ENCODE measurements at regions not wholly inside any gene's neighbourhood (a gene's known extent, or its start where the extent isn't known, plus 50 kb on each side); places are given as distances from the start of the nearest gene placed in this dataset.

DNA sequence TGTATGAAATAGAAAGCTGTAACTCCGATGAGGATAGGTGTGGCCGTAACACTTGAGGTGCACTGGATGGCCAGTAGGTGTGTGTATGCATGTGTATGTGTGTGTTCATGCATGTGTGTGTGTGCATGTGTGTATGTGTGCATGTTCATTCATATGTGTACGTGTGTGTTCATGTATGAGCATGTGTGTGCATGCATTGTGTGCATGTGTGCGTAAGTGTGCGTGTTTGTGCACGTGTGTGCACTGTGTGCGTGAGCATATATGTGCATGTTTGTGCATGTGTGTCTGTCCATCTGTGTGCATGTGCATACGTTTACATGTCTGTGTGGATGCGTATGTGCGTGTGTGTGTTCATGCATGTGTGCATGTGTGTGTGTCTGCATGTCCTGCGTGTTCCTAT, 145.5 kb downstream of the C16orf95 start:
- no peak for DNase-seq

DNA sequence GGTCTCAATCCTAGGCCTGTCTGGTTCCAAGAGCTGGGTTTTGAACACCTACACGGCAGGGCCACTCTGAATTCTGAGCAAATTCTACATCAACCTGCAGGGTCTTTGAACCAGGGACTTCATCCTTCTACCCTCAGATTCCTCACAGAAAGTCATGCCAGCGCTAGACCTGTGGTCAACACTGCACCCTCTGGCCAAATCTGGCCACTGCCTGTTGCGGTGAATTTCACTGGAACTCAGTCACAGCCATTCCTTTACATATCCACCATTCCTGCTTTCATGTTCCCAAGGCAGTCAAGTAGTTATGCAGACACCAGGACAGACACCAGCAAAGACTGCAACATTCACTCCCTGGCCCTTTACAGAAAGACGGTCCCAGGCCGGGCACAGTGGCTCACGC, 144.6 kb downstream of the C16orf95 start:
- DNase-seq, result no peak

DNA sequence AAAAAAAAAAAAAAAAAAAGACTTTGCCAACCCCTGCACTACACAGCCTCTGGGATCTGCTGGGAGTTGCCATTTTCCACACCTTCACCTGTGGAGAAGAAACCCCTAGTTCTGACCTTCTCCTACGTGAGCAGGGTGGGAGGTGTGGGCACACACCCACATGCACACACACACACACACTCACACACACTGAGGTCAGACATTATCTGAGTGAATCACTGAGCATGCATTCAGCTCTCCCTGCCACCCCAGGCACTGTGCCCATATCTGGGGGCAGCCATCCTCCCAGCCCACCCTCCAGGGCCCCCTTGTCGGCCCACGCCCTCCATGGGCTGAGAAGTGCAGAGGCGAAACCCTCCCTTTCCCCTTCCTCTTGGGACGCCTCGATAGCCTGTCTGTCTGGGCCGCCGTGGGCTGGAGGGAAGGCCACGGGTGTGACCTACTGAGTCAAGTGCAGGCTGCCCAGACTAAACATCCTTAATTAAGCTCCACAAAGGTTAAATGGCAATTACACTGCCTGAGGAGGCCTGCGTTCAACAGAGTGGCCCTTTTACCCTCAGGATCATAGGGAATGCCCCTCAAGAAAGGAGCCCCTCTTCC, 143.8 kb downstream of the C16orf95 start:
- DNase-seq, result no peak

DNA sequence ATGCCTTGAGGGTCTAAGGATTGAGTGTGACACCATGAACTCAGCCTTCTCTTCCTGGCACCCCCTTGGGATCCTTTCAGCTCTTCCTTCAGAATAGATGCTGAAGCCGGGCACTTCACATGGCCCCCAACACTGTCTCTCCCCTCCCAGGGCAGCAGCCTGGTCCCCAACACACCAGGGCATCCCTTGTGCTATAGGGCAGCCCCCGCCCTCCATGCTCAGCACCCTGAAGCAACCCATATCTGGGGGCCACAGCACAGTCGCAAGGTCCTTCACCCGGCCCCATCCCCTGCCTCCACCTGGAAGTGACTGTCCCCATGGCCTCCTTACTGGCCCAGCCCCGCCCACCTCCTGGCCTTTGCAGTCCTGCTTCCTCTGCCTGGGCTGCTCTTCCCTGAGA, 143.1 kb downstream of the C16orf95 start:
- DNase-seq, result no peak

DNA sequence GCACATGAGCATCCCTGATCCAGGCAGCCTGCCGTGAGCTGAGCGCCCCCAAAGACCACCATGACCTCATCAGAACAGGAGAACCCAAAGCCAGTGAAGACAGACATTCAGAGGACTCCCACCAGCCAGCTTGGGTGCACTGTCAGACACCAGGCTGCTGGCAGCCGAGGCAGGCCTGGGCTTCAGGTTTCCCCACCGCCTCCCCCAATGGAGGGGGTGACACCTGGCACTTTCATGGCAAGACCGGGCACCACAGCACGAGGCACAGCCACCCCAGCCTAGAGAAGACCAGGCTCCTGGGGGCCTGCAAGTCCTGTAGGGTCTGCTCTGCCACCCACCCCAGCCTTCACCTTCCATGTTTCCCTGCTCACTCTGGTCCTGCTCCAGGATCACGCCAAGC, 140.5 kb downstream of the C16orf95 start:
- DNase-seq, result no peak

DNA sequence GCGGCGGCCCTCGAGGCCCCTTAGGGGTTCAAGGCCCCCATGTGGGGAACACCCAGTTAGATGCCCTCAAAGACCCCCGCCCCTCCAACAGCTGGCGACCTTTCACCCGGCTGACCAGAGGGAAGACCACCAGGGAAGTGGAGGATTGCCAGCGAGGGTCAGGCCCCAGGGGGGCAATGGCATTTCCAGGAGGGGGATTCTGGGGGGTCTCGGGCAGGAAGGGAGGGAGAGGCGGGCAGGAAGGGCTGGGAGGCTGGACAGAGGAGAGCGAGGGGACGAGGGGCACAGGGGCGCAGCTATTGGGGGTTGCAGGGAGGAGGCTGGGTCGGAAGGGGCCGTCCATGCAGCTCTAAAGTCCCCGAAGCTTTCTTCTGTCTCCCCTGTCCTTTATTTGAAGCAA, 139.5 kb downstream of the C16orf95 start:
- DNase-seq, result no peak

DNA sequence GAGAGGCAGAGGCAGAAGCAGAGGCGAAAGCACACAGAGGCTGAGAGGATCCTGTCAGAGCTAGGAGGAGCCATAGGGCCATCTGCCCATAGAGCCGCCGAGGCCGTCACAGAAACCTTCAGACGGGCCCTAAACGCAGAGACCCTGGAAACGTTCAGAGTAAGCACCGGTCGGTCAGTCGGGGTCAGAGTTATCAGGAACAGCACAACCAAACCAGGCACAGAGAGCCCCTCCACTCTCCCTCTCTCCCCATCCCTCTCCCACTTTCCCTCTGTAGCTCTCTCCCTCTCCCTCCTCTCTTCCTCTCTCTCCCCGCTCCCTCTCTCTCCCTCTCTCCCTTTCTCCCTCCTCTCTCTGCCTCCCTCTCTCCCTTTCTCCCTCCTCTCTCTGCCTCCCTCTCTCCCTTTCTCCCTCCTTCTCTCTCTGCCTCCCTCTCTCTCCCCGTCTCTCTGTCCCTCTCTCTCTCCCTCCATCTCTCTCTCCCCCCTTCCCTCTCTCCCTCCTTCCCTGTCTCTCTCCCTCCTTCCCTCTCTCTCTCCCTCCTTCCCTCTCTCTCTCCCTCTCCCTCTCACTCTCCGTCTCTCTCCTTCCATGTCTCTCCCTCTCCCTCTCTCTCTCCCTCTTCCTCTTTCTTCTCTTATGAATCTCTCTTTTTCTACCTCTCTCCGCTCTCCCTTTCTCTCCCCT, 138.9 kb downstream of the C16orf95 start:
- DNase-seq, result no peak

DNA sequence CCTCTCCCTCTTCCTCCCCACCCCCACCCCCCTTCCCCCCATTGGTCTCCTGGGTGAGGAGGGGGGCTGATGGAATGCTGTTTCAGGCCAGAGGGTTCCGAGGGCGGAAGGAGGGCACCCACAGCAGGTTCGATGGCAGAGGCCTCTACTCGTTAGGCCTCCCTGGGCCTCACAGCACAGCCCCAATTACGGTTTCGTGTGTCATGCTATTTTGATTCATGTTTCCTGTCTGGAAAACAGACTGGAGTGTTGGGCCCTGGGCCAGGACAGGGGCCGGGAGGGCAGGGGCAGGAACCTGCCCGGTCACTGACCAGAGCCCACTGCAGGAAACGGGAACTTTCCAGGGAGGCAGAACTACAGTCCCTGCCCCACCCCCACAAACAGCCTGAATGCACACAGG, 138.2 kb downstream of the C16orf95 start:
- DNase-seq, result no peak

DNA sequence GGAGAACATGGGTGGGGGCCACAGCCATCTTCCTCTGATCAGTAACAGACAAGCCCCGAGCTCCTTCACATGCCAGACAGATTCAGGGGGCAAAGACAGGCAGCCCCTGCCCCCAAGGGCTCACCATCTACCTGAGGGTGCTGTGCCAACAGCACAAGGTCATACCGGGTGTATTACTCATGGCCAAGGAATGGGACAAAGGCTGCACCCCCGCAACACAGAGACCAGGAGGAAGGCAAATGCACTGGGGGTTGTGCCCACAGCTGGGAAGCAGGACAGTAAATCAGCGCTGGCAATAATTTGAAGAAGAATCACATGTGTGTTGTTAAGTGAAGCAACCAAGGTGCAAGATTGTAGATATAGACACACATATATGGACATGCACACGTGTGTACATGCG, 137.1 kb downstream of the C16orf95 start:
- DNase-seq, result no peak

DNA sequence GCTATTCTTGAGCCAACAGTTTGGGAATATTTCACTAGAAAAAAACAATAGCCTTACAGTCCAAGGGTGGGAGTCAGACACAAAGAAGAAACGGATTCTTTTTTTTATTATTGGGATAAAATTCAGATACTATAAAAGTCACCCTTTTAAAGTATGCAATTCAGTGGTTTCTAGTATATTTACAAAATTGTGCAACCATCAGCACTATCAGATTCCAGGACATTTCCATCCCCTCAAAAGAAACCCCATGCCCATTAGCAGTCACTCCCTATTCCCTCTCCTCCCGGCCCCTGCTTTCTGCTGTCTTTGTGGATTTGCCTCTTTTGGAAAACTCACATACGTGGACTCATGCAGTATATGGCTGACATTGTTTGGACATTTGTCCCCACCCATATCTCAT, 134.4 kb downstream of the C16orf95 start:
- DNase-seq, result no peak

DNA sequence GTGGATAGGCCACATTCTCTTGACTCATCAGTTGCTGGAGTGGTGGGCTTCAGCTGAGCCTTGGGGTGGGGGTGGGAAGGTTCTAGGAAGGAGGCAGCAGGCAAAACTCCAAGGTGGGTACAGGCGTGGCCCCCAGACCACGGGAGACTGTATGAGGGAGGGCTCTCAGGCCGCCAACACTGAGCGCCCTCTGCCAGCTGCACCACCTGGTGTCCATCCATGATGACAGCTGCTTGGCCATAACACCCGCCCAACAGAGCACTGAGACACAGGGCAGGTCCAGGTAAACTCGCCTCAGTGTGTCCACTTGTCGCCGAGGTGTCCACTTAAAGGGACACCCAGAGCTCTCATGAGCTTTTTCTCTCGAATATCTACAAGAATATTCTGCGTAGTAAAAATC, 133.5 kb downstream of the C16orf95 start:
- DNase-seq, result no peak

DNA sequence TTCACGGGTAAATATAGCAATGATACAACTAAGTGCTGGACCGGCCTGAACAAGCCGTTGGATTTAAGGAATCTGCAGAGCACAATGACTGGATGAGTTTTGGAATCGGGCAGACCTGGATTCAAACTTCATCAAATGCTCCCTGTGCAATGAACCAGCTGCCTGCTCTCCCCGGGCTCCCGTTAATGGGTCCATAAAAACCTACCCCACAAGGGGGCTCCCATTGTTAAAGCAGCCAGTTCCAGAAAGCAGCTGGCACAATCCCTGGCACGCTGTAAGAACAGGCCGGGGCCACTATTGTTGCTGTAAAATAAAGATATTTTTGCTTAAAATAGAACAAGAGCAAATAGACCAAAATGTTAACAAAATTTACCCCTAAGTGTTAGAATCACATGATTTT, 131.9 kb downstream of the C16orf95 start:
- no peak for DNase-seq

DNA sequence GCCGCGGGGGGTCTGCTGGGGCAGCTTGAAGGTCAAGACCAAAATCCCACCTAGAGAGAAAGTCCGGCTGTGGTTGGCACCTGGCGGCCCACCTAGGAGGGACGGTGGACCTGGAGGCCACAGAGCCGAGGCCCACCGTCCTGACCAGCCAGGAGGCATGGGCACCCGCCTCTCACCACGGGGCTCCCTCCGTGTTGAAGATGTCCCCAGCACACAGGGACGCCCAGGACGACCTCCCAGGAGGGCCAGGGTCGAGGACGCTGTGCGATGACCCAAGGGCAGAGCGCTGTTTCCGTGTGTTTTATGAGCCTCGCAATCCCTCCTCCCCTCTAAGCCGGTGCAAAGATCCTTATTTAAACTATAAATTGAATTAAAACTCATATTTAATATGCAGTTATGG, 131.2 kb downstream of the C16orf95 start:
- no peak for DNase-seq

DNA sequence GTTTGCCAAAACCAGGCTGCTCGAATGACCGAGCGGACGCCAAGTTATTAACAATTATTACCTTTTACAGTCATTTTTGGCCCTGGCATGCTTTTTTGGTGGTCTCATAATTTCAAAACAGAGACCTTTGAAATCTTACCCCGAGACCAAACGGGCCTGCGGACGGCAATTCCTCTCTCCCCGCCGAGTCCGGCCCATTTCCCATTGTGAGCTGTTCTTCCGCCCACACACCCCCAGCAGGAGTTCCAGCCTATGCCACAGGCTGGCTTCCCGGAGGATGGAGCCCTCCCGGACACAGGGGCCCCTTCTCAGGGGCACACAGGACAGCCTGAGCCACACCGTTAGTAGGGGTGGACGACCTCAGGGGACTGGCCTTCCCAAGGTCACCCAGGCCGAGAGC, 130.7 kb downstream of the C16orf95 start:
- no peak for DNase-seq

DNA sequence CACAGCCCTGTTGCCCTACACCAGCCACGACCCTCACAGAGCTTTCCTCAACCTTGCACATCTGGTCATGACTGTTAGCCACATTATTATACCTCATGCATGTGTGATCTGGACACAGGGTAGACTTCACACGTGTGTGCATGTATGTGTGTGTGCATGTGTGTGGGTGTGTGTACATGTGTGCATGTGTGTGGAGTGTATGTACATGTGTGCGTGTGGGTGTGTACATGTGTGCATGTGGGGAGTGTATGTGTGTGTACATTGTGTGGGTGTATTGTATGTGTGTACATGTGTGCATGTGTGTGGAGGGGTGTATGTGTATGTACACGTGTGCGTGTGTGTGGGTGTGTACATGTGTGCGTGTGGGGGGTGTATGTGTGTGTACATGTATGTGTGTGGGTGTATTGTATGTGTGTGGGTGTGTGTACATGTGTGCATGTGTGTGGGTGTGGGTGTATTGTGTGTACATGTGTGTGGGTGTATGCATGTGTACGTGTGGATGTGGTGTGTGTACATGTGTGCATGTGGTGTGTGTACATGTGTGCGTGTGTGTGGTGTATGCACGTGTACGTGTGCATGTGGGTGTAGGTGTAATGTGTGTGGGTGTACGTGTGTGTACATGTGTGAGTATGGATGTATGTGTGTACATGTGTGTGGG, 130.2 kb downstream of the C16orf95 start:
- no peak for DNase-seq

DNA sequence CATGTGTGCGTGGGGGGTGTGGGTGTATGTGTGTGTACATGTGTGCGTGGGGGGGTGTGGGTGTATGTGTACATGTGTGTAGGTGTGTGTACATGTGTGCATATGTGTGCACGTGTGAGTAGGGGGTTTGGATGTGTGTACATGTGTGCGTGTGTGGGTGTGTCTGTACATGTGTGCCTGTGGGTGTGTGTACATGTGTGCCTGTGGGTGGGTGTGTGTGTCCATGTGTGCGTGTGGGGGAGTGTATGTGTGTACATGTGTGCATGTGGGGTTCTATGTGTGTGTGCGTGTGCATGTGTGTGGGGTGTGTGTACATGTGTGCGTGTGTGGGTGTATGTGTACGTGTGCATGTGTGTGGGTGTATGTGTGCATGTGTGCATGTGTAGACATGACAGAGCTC, 129.1 kb downstream of the C16orf95 start:
- no peak for DNase-seq

DNA sequence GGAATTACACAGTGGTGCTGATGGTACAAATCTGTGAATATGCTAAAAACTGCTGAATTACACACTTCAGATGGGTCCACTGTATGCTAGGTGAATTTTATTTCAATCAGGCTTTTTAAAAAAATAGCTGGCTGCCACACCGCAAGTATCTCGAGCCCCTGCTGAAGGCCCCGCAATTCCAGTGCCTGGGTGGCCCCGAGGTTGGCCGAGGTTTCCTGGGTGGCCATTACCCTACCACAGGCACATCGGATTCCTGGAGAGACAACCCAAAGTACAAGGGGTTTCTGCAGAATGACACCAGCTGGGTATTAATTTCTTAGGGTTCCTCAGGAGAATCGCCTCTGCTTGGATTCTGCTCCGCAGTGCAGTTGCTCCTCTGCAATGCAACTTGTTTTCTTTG, 127.8 kb downstream of the C16orf95 start:
- no peak for DNase-seq

DNA sequence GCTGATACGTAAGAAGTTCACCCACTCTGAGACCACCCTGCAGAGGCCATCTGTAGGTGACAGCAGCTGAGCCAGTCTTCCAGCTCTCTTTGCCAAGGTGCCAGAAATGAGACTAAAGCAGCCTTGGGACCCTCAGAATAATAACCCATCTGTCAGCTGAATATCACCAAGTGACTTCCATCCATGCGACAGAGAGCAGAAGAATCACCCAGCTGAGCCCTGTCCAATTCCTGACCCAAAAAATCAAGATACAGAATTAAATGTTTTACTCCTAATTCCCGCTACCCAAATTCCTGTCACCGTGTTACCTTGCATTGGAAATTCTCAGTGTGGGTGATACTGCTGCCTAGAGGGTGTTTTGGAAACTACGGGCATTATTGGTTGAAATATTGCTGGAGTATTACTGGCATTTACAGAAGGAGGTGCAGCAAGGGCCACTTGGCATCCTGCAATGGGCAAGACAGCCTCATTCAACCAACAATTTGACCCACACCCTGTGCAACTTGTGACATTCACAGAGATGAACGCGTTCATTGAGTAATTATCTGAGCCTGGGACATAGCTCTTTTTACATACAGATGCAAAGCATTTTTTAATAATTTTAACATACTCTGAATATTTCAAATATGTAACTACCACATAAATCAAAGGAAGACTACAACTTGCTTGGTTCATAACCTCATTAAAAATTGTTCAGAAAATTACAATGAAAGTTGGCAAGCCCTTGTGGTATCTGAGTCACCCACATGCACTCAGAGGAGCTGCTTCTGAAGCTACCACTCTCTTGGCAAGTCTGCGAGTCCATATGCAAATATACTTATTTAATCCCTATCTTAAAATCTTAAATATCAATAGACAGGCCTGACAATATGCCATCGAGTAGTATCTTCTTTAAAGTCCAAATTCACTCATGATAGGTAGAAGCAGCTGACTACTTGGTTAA, 126.6 kb downstream of the C16orf95 start:
- DNase-seq, result no peak

DNA sequence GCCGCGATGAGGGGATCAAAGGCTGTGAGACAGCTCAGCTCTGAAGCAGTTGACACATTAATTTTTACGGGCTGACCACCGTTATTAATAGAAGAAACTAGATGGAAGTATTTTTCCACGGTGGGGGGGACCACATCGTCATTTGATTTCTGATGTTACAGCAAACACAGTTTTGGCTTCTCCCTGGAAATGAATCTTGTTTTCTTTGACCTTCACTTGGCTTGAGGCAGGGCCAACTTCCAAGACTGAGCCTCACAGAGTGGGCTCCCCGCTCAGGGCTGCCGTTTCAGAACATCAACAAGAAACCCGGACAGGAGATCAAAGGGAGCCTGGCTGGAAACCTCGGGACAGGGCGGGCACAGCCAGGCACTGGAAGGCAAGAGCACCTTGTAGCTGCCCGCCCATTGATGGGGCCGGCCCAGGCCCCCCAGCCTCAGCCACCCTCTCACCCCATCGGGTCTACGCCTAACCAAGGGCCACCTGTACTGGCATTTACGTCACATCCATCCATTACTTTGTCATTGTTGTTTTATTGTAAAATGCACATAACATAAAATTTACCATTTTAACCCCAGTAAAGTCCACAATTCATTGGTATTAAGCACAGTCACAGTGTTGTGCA, 124.6 kb downstream of the C16orf95 start:
- DNase-seq, result no peak

DNA sequence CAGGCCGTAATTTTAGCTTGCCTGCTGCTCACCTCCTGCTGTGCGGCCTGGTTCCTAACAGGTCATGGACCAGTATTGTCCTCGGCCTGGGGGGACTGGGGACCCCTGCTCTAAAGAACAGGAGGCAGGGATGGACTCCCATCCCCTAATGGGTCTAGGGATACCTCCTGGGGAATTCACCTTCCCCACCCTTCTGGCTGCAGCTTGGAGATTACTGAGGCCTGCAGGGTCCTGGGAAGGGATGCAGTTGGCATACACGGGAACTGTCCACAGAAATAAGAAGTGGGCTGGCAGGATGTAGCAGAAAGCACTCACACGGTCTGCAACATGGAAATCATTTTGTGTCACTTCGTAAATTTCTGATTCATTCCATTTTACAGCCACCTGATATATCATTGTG, 123.0 kb downstream of the C16orf95 start:
- no peak for DNase-seq

DNA sequence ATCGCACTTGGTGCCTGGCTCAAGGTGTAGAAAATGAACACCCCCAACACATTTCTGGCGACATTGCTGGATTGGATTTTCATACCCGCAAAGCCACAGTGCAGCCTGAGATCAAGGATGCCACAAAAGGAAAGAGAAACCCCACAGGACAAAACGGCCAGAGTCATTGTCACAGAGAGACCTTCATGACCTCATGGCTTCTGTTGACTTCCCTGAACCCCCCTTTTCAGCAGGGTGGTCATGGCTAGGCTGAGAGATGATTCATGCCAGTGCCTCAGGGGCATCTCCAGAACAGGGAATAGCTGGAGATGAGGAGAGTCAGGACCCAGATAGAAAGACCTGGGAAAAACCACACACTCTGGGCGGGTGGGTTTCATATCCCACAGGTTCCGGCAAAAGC, 122.0 kb downstream of the C16orf95 start:
- no peak for DNase-seq

DNA sequence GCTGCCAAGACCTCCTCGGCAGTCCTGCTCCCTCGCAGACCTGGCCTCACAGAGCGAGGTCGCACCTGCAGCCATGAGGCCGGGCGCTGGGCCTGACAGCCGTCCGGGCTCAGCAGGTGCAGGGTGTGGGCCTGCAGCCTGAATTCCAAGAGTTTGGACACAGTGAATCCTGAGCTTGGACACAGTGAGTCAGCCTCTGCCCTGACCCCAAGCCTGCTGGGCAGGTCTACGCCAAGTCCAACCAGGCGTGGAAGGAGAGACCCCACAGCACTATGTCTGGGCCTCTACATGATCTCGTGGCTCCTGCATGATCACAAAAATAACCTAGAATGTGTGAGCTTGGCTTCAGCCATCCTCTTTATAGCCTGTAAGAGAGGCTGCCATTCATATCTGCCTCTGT, 121.0 kb downstream of the C16orf95 start:
- no peak for DNase-seq

DNA sequence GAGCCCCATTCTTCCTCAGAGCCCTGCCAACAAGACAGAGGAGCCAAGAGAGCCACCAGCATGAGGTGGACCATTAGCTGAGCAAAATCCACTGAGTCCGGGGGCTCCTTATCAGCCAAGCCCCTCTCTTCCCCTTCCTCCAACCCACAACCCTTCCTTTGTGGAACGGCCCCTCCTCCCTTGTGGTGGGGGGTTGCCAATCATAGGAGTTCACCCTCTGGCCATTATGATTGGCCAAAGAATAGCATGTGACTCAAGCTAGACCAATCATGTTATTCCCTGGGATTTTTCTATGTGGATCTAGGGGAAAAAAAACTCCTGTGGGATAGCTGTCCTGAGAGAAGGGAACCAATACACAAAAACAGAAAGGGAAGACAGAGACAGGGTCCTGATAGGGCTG, 120.5 kb downstream of the C16orf95 start:
- DNase-seq, result no peak
